Heart right ventricle (tissue), 16 donors: ENCODE measurements at regions not wholly inside any gene's neighbourhood (a gene's known extent, or its start where the extent isn't known, plus 50 kb on each side); places are given as distances from the start of the nearest gene placed in this dataset.
"Not testable (repeated sequence)": the region's sequence is repeated elsewhere in the genome, so short reads cannot be mapped to it uniquely, and the experiment has no call there.

Source experiments
- ATAC-seq, 8 donors: fragments of 200-7000 bp; cut with Tn5 transposase; one replicate each; pipeline ENCODE4 v1.9.1; 2020; ENCODE audit warnings: mild to moderate bottlenecking in 8 of 8, moderate library complexity in 8 of 8, moderate number of reproducible peaks in 1 of 8
- DNase-seq, 2 donors: peaks; one replicate each; pipeline ENCODE4 v3.0.0-alpha.2; 2020
- H3K27ac ChIP-seq, 10 donors: fragments of 200-600 bp; sonication (generic) in 2 of 10; one replicate each; pipeline versions ENCODE4 v1.5.0 to v1.8.0; 2020 to 2022; ENCODE audit warnings: mild to moderate bottlenecking in 3 of 10
- H3K27me3 ChIP-seq, 7 donors: fragments of 200-600 bp; one replicate each; pipeline ENCODE4 v1.8.0; 2021 to 2022; ENCODE audit warnings: mild to moderate bottlenecking in 2 of 7
- H3K36me3 ChIP-seq, 9 donors: fragments of 200-600 bp; sonication (generic) in 1 of 9; one replicate each; pipeline versions ENCODE4 v1.5.0 to v1.8.0; 2020 to 2022; ENCODE audit warnings: mild to moderate bottlenecking in 2 of 9
- H3K4me1 ChIP-seq, 9 donors: fragments of 200-600 bp; sonication (generic) in 1 of 9; one replicate each; pipeline versions ENCODE4 v1.5.0 to v1.8.0; 2020 to 2022; ENCODE audit warnings: mild to moderate bottlenecking in 4 of 9
- H3K4me3 ChIP-seq, 10 donors: fragments of 200-600 bp; sonication (generic) in 2 of 10; one replicate each; pipeline versions ENCODE4 v1.5.0 to v1.8.0; 2020 to 2022; ENCODE audit warnings: mild to moderate bottlenecking in 7 of 10, moderate library complexity in 2 of 10
- H3K9me3 ChIP-seq, 11 donors: fragments of 200-600 bp in 10 of 11; sonication (generic) in 2 of 11; one replicate each; pipeline versions ENCODE4 v1.5.0 to v1.8.0; 2013 to 2022; ENCODE audit warnings: mild to moderate bottlenecking in 2 of 11, control low read depth in 1 of 11, moderate library complexity in 1 of 11
- CTCF ChIP-seq, 9 donors: fragments of 200-600 bp; sonication (generic) in 2 of 9; IDR thresholded peaks; one replicate each; pipeline versions ENCODE4 v1.5.0 to v1.8.0; 2021 to 2022; ENCODE audit warnings: antibody characterized with exemption in 9 of 9, mild to moderate bottlenecking in 5 of 9, moderate library complexity in 1 of 9
- WGBS, 2 donors: extraction: QIAGEN DNeasy Blood & Tissue Kit; methylation state at CpG; one replicate each; pipeline ENCODE4 v1.1.7; 2013; ENCODE audit warnings: inconsistent platforms in 1 of 2; 5-methylcytosine and 5-hydroxymethylcytosine counted together
- intact Hi-C, 10 donors: fragments of 100-400 bp; cut with DNase I; formaldehyde crosslinking; loops; one replicate each; pipeline versions ENCODE4 v1.11.1 to v1.14.2; 2022
- donor health status: Arrhythmogenic right ventricular cardiomyopathy.
- donor health status: ischemic (EF 13 %, LVEDD 7.1; RV severe dilation, severe dysfunction).
- donor health status: healthy with polysubstance abuse.
- donor health status: DM: no; HTN: yes; CAD: no.
- donor health status: DM: no; HTN: no; CAD: no.
- donor health status: ischemic (EF 25% LVEDD 6.9; RV normal size, moderate dysfunction).
- donor health status: ischemic (EF 25% LVEDD 5.7; RV mildly dilated, moderate dysfunction).
- donor health status: healthy.
- donor health status: DM: yes; HTN: yes; CAD: no.
- donor health status: Ischemic cardiomyopathy.
- donor health status: ischemic (EF 35%, LVEDD 5.7; RV mildly dilated, moderate dysfunction).
- donor health status: nonischemic (EF 11% LVEDD 7.7; RV severe dilation, severe dysfunction).
- donor health status: DM: yes; HTN: yes; CAD: no.
- donor health status: PGD.
- donor health status: ischemic (EF 29% LVEDD 5.4; RV normal size, mild dysfunction).
- donor health status: nonischemic (EF 23%, LVEDD 6.1; RV moderate dilation, normal function).

GRCh38 chr15:96869122-96869521, 538.6 kb downstream of the NR2F2 start:
- no peak overlapping the region for H3K27ac ChIP-seq
- peaks cover 0 to 19% (median 4%) of the 10 kb centered on the region in 11 donors for H3K9me3 ChIP-seq
- TF ChIP-seq CTCF (IDR thresholded peaks at IDR 0.05) = no peak
- H3K4me1 ChIP-seq = no peaks in the 10 kb centered on the region
- no peaks in the 10 kb centered on the region for H3K36me3 ChIP-seq
- no peaks in the 10 kb centered on the region for H3K27me3 ChIP-seq
- ATAC-seq (no peak), DNase-seq (no peak)
- intact Hi-C loops = no loop called here
- no peak overlapping the region for H3K4me3 ChIP-seq
- WGBS, 2 donors = 94 to 98% methylated on average over 1 of the region's 1 CpG

- TF ChIP-seq CTCF (IDR thresholded peaks at IDR 0.05) = no peak
- ATAC-seq (no peak), DNase-seq (no peak)
- Histone ChIP-seq H3K27me3 (no peaks in the 10 kb centered on the region), H3K4me1 (no peaks in the 10 kb centered on the region), H3K36me3 (no peaks in the 10 kb centered on the region), H3K4me3 (no peak overlapping the region), H3K27ac (no peak overlapping the region), H3K9me3 (peaks cover 0 to 19% (median 4%) of the 10 kb centered on the region in 11 donors)
- 45 to 52% methylated on average over 1 of the region's 1 CpG for WGBS, 2 donors
- intact Hi-C loops = no loop called here
Measured at GRCh38 chr15:96869790-96870189, 539.3 kb downstream of the NR2F2 start.

GRCh38 chr15:96870580-96870979, 540.1 kb downstream of the NR2F2 start:
- intact Hi-C loops = no loop called here
- WGBS, 2 donors = 72 to 84% methylated on average over 8 of the region's 8 CpGs
- Histone ChIP-seq H3K4me3 (no peak overlapping the region), H3K36me3 (no peaks in the 10 kb centered on the region), H3K27me3 (no peaks in the 10 kb centered on the region), H3K9me3 (peaks cover 0 to 19% (median 4%) of the 10 kb centered on the region in 11 donors), H3K27ac (no peak overlapping the region), H3K4me1 (no peaks in the 10 kb centered on the region)
- ATAC-seq (no peak), DNase-seq (no peak)
- no peak for TF ChIP-seq CTCF (IDR thresholded peaks at IDR 0.05)

- H3K27me3 ChIP-seq, H3K4me1 ChIP-seq, H3K9me3 ChIP-seq, H3K4me3 ChIP-seq, H3K36me3 ChIP-seq, H3K27ac ChIP-seq, DNase-seq, intact Hi-C loops, ATAC-seq: not testable (repeated sequence)
- 85 to 89% methylated on average over 6 of the region's 6 CpGs for WGBS, 2 donors
Measured at GRCh38 chr15:96877442-96877841, 546.9 kb downstream of the NR2F2 start.

GRCh38 chr15:96878129-96878528, 547.6 kb downstream of the NR2F2 start:
- peaks cover 0 to 5% (median 0%) of the 10 kb centered on the region in 7 donors for H3K27me3 ChIP-seq
- WGBS, 2 donors = 94 to 100% methylated on average over 2 of the region's 2 CpGs
- ATAC-seq (no peak), DNase-seq (no peak)
- intact Hi-C loops = no loop called here
- H3K27ac ChIP-seq = no peak overlapping the region
- no peak for TF ChIP-seq CTCF (IDR thresholded peaks at IDR 0.05)
- no peaks in the 10 kb centered on the region for H3K9me3 ChIP-seq
- H3K4me3 ChIP-seq = no peak overlapping the region
- no peaks in the 10 kb centered on the region for H3K36me3 ChIP-seq
- no peaks in the 10 kb centered on the region for H3K4me1 ChIP-seq
